NCI-H2196 (cell line): ENCODE measurements at regions not wholly inside any gene's neighbourhood (a gene's known extent, or its start where the extent isn't known, plus 50 kb on each side); places are given as distances from the start of the nearest gene placed in this dataset.
"Not testable (repeated sequence)": the region's sequence is repeated elsewhere in the genome, so short reads cannot be mapped to it uniquely, and the experiment has no call there.

ENCODE experiments used
- DNase-seq: peaks from one replicate; lab custom pipeline; 2025; ENCODE audit not compliant: unreplicated experiment; lab: John Stamatoyannopoulos, UW

DNA sequence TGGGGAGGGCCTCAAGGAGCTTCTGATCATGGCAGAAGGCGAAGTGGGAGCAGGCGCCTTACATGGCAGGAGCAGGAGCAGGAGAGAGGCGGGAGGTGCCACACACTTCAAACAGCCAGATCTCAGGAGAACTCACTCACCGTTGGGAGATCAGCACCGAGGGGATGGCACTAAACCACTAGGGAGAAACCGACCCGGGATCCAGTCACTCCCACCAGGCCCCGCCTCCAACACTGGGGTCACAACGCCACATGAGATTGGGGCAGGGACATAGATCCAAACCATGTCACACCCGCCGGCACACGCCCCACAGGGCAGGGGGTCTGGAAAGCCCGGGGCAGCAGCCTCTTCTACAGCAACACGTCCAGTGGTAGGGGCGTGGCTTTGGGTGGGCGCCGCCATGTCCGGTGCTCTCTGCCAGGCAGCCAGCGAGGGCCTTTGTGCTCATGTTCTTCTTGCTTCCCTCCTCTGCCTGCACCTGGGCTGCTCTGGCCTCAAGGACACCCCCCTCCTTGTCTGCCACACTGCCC, 233.8 kb upstream of the SHH start:
- no peak for DNase-seq

DNA sequence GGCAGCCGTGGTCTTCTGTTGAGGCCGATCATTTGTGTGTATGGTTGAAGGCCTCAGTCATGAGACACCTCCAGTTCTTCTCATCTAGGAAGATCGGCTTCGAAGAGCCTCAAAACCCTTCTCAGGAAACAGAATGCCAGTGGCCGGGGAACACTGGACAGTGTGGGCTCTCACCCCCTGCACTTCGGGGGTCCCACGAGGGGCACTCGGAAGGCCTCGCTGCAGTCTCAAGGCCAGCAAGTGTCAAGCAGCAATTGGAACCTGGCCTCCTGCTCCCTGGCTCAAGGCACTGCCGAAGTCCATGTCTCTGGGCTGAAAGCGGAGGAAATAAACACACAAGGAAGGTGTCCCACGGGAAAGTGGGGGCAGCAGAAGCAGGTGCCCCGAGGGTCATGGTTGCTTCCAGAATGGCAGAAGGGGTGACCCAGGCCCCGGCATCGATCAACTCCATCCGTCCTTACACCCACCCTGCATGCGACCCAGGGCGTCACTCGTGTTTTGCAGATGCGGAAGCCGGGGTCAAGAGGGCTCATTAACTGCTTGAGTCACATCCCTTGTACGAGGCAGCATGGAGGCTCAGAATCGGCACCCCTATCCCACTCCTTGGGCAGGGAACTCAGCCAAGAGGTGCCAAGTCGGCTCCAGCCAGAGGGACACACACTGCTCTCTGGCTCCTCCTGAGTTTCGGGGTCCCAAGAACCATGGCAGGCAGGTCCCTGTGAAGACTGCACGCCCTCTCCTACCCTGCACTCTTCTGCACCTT, 231.3 kb upstream of the SHH start:
- DNase-seq = no peak

- DNase-seq = no peak
Observed at GRCh38 chr7:156041398-156041797, 229.1 kb upstream of the SHH start.

DNA sequence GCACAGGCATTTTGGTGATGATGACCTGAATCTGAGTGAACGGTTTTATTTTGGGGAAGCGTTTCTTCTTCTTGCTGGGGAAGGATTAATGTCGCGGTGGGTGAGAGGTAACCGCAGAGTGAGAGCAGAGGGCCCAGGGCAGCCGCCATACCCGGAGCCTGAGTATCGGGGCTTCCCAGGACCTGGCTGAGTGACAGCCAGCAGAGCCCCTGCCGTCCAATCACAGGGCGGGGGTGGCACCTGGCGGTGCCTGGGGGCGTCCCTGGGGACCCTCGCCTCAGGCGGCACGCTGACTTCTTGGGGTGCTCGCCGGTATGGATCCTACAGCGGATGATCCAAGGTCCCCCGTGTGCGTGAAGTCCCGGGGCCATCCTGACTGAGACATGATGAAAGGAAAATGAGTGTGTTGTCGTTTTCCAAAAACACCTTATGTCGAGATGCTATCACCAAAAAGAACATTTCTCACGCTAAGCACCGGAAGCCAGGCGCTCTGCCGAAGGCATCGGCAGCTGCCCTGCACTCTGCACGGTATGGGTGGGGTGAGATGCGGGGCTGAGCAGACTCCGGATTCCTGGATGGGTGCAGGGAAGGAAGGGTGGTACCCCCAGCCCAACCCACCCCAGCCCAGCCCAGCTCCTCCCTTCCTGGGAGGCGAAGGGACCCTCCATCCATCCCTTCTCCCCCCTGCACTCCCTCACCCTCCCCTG, 227.9 kb upstream of the SHH start:
- DNase-seq = no peak

DNA sequence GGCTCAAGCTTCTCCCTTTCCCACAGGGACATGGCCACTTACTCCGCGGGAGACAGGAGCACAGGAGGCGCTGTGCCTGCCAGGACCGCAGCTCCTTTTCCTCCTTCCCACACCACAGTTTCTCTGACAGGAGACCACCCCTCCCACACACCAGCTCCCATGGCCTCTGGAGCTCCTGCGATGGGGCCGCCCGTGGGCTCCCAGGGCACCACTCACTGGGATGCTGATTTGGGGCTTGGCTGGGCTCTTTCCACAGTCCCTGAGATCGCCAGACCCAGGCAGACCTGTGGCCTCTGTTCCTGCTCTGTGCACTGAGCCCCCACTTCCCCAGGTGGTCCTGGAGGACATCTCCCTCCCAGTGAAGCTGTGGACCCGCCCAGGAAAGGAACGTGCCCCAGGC, 226.9 kb upstream of the SHH start:
- DNase-seq = no peak

DNA sequence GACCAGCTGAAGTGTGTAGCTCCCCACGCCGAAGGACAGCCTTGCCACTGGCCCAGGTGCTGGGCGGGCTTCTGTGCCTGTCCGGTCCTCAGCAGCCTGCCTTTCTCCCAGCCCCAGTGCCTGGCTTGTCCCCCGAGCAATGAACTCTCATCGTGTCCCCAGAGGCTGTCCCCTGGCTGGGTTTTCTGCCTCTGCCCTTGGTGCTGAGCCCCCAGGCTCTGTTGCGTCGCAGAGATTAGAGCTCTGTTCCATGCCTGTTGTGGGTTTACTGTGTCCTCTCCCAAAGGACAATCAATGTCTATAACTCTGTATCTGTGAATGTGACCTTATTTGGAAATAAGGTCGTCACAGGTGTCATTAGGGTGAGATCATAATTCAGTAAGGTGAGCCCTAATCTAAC, 226.1 kb upstream of the SHH start:
- no peak for DNase-seq

GRCh38 chr7:156036153-156036552, 223.9 kb upstream of the SHH start:
- no peak for DNase-seq

DNA sequence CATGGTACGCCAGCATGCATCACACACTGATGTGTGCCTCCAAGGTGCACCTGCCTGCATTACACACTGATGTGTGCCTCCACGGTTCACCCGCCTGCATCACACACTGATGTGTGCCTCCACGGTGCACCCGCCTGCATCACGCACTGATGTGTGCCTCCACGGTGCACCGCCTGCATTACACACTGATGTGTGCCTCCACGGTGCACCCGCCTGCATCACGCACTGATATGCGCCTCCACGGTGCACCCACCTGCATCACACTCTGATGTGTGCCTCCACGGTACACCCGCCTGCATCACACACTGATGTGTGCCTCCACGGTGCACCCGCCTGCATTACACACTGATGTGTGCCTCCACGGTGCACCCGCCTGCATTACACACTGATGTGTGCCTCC, 223.1 kb upstream of the SHH start:
- not testable (repeated sequence) for DNase-seq

DNA sequence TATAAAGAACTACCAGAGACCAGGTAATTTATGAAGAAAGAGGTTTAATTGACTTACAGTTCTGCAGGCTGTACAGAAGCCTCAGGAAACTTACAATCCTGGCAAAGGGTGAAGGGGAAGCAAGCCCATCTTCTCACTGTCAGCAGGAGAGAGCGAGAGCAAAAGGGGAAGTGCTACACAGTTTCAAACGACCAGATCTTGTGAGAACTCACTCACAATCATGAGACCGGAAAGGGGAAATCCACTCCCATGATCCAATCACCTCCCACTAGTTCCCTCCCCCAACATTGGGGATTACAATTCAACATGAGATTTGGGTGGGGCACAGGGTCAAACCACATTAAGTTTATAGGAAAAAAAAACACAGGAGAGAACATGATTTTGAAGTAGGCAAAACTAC, 222.1 kb upstream of the SHH start:
- no peak for DNase-seq

GRCh38 chr7:156032973-156033372, 220.7 kb upstream of the SHH start:
- no peak for DNase-seq

DNA sequence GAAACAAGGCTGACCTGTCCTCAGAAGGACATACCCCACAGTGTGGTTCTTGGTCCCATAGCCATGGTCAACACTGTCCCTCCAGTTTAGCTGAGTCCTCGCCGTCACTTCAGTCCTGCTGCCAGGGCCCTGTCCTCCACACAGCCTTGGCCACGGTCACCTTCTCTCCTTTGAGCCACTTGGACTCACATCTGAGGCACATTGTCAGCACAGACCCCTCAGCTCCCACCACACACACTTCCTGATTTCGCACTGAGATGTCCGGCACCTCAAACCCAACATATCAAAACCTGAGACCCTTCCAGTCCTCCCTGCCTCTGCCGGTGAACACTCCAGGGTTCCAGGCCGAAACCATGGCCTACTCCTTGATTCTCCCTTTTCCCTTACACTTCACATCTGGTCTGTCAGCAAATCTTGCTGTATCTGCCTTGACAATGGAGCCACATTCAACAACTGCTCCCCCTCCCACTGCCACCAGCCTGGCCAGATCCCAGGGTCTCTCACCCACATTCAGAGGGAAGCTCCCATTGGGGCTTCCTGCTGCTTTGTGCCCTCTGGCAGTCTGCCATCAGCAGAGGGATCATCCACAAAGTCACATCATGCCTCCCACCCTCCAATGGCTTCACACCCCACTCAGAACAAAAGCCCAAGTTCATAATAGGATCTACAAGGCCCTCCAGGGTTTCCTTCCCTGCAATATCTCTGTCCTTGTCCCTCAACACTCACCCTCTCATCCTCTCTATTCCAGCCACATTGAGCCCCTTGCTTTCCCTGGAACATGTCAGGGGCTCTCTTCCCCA, 219.6 kb upstream of the SHH start:
- DNase-seq = no peak

DNA sequence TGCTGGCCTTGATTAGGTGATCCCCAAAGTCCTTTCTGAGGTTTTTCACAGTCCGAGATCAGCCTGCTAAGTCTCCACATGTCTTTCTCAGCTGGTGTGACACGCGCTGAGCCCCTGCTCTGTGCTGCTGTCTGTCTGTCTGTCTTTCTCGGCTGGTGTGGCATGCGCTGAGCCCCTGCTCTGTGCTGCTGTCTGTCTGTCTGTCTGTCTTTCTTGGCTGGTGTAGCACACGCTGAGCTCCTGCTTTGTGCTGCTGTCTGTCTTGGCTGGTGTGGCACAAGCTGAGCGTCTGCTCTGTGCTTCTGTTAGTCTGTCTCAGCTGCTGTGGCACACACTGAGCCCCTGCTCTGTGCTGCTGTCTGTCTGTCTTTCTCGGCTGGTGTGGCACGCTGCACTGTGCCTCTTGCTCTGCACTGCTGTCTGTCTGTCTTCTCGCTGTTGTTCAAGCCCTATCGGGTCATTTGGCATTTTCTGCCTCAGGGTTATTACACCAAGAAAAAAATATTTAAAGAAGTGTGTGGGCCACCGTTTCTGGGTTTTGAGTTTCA, 217.3 kb upstream of the SHH start:
- DNase-seq = no peak

DNA sequence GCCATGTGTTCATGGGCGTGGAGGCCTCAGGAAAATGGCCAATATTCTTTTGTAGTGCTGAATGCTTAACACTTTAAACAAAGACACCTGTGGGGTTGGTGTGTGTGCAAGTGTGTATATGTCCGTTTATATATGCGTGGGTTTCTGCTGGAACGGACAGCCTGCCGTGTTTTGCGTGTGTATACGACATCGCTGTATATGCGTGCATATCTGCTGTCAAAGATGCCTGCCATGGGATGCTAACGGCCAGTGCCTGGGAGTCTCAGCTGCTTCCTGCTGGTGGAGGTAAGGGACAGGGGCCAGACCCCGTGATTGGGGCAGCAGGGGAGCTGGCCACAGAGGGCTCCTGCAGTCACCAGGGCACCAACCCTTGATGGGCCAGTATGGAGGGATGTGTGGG, 216.3 kb upstream of the SHH start:
- no peak for DNase-seq

- no peak for DNase-seq
Observed at GRCh38 chr7:156027821-156028220, 215.6 kb upstream of the SHH start.

- no peak for DNase-seq
Observed at GRCh38 chr7:156026603-156027002, 214.3 kb upstream of the SHH start.

DNA sequence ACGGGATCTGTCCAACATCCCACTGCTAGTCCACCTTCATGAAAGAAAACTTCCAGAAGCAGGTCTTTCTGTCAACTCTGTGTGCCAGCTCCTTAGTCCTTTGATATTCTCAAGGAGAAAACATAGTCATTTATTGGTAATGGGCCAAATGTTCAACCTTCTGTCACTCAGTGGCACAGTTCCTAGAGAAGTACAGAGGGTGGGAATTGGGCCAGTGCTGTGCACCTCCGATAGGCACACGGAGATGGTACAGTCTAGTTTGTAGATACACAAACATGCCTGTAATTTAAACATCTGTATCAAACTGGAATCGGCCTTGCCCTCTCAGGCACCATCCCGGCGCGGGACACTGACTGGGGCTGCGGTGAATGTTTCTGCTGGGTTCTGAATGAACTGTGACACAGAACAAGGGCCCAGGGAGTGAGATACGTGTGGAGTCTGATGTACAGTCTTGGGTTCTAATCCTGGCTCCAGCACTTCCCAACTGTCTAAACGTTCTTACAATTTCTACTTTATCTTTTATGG, 213.9 kb upstream of the SHH start:
- DNase-seq = no peak

DNA sequence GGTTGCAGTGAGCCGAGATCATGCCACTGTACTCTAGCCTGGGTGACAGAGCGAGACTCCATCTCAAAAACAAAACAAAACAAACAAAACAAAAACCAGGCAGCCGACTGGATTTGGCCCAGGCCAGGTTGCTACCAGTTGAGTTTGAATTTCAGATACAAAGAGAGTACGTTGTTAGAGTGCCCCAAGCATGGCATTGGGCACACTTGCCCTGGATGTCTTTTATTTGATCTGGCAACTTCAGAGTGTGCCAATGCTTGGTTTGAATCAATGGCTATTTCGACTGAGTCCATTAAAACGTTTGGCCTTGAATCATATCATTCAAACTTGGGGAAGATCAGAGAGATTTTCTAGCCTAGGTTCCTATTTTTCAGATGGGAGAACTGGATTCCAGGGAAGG, 213.4 kb upstream of the SHH start:
- DNase-seq = no peak

GRCh38 chr7:156024201-156024600, 211.9 kb upstream of the SHH start:
- no peak for DNase-seq

DNA sequence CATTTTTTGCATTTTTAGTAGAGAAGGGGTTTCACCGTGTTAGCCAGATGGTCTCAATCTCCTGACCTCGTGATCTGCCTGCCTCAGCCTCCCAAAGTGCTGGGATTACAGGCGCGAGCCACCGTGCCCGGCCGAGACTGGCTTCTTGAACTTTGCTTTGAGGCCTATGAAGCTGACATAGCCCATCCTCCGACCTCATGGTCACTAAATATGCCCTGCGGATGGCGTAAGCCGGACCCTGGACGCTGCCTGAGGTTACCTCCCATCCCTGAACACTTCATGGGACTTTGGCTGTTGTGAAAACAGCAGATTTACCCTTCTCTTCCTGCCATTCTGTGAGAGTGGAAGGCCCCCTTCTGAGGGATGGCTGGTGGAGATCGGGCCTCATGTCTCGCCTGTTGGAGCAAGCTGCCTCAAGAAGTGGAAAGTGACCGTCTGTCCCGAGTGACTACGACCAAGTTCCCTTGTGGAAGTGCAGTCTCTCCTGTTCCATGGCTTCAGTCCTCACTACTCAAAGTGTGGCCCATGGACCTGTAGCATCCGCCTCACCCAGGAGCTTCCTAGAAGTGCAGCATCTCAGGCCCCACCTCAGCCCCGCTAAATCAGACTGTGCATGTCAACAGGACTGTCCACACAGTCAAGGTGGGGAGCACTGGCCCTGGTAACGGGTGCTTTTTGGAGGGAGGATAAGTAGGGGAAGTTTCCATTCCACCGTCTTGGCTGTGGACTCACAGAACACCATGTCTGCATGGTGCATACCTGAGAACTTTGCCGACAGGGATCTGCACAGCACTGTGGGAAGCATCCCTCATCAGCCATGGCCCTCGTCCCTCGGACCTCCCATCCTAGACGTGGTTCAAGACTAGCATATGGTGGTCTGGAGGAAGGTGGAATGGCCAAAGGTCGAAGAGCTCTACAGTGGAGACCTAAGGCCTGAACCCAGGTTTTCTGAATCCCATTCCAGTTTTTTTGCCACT, 210.5 kb upstream of the SHH start:
- no peak for DNase-seq

DNA sequence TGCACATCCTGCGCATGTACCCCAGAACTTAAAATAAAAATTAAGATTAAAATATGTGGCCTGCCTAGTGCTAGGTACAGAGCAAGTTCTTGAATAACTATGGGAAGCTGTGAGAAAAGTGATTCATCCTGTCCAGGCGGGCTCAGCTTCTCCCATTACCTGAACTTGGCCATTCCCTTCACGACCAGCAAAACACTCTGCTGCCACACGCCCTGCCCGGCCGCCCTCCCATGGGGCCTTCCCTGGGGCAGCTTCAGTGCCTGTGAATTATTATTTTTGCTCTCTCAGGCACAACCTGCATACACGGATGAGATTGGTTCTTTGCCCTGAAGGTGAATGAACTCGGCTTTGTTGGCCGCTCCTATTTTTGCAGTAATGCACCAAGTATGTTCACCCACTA, 209.2 kb upstream of the SHH start:
- no peak for DNase-seq
